ENCODE measurements at regions not wholly inside any gene's neighbourhood (a gene's known extent, or its start where the extent isn't known, plus 50 kb on each side); places are given as distances from the start of the nearest gene placed in this dataset.

DNA sequence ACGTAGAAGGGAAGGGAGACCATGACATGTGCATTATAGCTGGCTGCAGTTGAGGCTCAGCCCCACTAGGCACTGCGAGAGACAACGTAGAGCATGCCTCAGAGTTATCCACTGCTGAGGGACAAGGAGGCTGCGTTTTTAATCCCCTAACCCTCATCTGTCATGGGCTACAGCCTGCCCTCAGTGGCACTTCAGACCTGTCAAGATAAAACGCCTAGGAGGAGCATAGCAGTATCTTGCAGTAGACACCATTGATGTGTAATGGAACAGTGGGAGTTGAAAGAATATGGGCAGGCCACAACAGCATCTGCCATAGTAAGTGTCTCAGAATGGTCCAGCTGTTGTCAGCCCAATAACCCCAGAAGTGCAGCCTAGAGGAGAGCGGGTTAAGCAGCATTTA, 307.0 kb upstream of the PTBP2 start:
- TF ChIP-seq MTA3 (CRISPR knock-in tag; IDR thresholded peaks at IDR 0.05) (no peak), TBP (CRISPR knock-in tag; IDR thresholded peaks at IDR 0.05) (no peak), YY1 (IDR thresholded peaks at IDR 0.05; ENCODE audit: insufficient read depth, insufficient replicate concordance, low read depth, low read length) (no peak), KAT7 (CRISPR knock-in tag; IDR thresholded peaks at IDR 0.05; ENCODE audit: borderline replicate concordance) (no peak), ZNF350 (CRISPR knock-in tag; IDR thresholded peaks at IDR 0.05; ENCODE audit: borderline replicate concordance, low read depth) (no peak), CTCF (CRISPR knock-in tag; IDR thresholded peaks at IDR 0.05) (no peak), RARA (CRISPR knock-in tag; IDR thresholded peaks at IDR 0.05) (no peak), MLX (CRISPR knock-in tag; IDR thresholded peaks at IDR 0.05) (no peak), ZUFSP (CRISPR knock-in tag; IDR thresholded peaks at IDR 0.05; ENCODE audit: borderline replicate concordance) (no peak), ERF (CRISPR knock-in tag; IDR thresholded peaks at IDR 0.05) (no peak), ATF7 (IDR thresholded peaks at IDR 0.05) (no peak), ATF7 (CRISPR knock-in tag; IDR thresholded peaks at IDR 0.05) (no peak), STAT6 (CRISPR knock-in tag; IDR thresholded peaks at IDR 0.05; ENCODE audit: borderline replicate concordance) (no peak), BRCA1 (CRISPR knock-in tag; IDR thresholded peaks at IDR 0.05) (no peak)
